CD14-positive monocyte (primary cell): ENCODE measurements at regions not wholly inside any gene's neighbourhood (a gene's known extent, or its start where the extent isn't known, plus 50 kb on each side); places are given as distances from the start of the nearest gene placed in this dataset.

Source experiments
- DNase-seq, 3 donors: peaks; one replicate each; pipeline ENCODE4 v3.0.0-alpha.2; 2011 to 2022
- H2AFZ ChIP-seq: 2 replicates; pipeline ENCODE4 v1.6.0; 2012; ENCODE audit warnings: mild to moderate bottlenecking, low read depth, low read length, inconsistent platforms; ENCODE audit not compliant: insufficient read depth, poor library complexity, severe bottlenecking
- H3K27ac ChIP-seq, 2 donors: 1 replicate in 1 of 2; 2 replicates in 1 of 2; pipeline ENCODE4 v1.5.1; 2012 to 2013; ENCODE audit warnings: low read length in 2 of 2, control low read depth in 1 of 2, inconsistent platforms in 1 of 2, low read depth in 1 of 2, mild to moderate bottlenecking in 1 of 2
- H3K27me3 ChIP-seq, 2 donors: one replicate each; pipeline versions ENCODE4 v1.6.0 to v1.6.1; 2011 to 2013; ENCODE audit warnings: low read length in 2 of 2; ENCODE audit not compliant: control insufficient read depth in 2 of 2, insufficient read depth in 2 of 2
- H3K36me3 ChIP-seq, 2 donors: replicated peaks in 1 of 2; 1 replicate in 1 of 2; 2 replicates in 1 of 2; pipeline versions ENCODE4 v1.5.1 to v1.6.1; 2012 to 2013; ENCODE audit warnings: low read length in 2 of 2, control low read depth in 1 of 2, inconsistent platforms in 1 of 2, mild to moderate bottlenecking in 1 of 2; ENCODE audit not compliant: insufficient read depth in 2 of 2, control insufficient read depth in 1 of 2
- H3K4me1 ChIP-seq, 2 donors: 1 replicate in 1 of 2; 2 replicates in 1 of 2; pipeline versions ENCODE4 v1.5.1 to v1.6.1; 2012 to 2013; ENCODE audit warnings: low read length in 2 of 2, control low read depth in 1 of 2, inconsistent platforms in 1 of 2, mild to moderate bottlenecking in 1 of 2, moderate library complexity in 1 of 2; ENCODE audit not compliant: insufficient read depth in 2 of 2, control insufficient read depth in 1 of 2
- H3K4me2 ChIP-seq: replicated peaks from 2 replicates; pipeline ENCODE3; 2012; ENCODE audit warnings: low read length, moderate library complexity, mild to moderate bottlenecking; ENCODE audit not compliant: poor library complexity, severe bottlenecking; ENCODE audit errors: extremely low read depth
- H3K4me3 ChIP-seq, 3 experiments: fragments of 200-600 bp in 1 of 3; sonication (generic) in 1 of 3; replicated peaks in 1 of 3; 1 replicate in 2 of 3; 2 replicates in 1 of 3; pipeline ENCODE4 v1.5.1; 2011 to 2013; ENCODE audit warnings: low read length in 3 of 3, mild to moderate bottlenecking in 3 of 3, control low read depth in 2 of 3, low read depth in 2 of 3, inconsistent platforms in 1 of 3, moderate library complexity in 1 of 3
- H3K79me2 ChIP-seq: 2 replicates; pipeline ENCODE4 v1.6.0; 2012; ENCODE audit warnings: mild to moderate bottlenecking, control low read depth, inconsistent platforms, low read length, moderate library complexity; ENCODE audit not compliant: insufficient read depth
- H3K9ac ChIP-seq: 2 replicates; pipeline ENCODE4 v1.6.0; 2017; ENCODE audit warnings: low read length, mild to moderate bottlenecking; ENCODE audit not compliant: insufficient read depth, poor library complexity, severe bottlenecking
- H3K9me3 ChIP-seq, 2 donors: replicated peaks in 1 of 2; 1 replicate in 1 of 2; 2 replicates in 1 of 2; pipeline versions ENCODE4 v1.5.1 to v1.6.1; 2012 to 2013; ENCODE audit warnings: low read length in 2 of 2, control low read depth in 1 of 2; ENCODE audit not compliant: control insufficient read depth in 1 of 2, insufficient read depth in 1 of 2
- H4K20me1 ChIP-seq: 2 replicates; pipeline ENCODE4 v1.6.0; 2012; ENCODE audit warnings: mild to moderate bottlenecking, low read length, control low read depth, moderate library complexity; ENCODE audit not compliant: insufficient read depth
- H3K27ac Mint-ChIP-seq, 7 donors: one replicate each; pipeline ENCODE4 v1.8.0; 2020; ENCODE audit warnings: mild to moderate bottlenecking in 7 of 7, mixed read lengths in 7 of 7, moderate library complexity in 6 of 7, inconsistent platforms in 2 of 7
- H3K27me3 Mint-ChIP-seq, 3 donors: one replicate each; pipeline ENCODE4 v1.8.0; 2021 to 2022; ENCODE audit warnings: low read depth in 3 of 3, mild to moderate bottlenecking in 3 of 3, mixed read lengths in 3 of 3, moderate library complexity in 3 of 3, inconsistent platforms in 1 of 3
- H3K36me3 Mint-ChIP-seq, 2 donors: one replicate each; pipeline ENCODE4 v1.8.0; 2020; ENCODE audit warnings: mixed read lengths in 2 of 2, inconsistent platforms in 1 of 2, mild to moderate bottlenecking in 1 of 2
- H3K4me1 Mint-ChIP-seq: one replicate; pipeline ENCODE4 v1.8.0; 2020; ENCODE audit warnings: mild to moderate bottlenecking, mixed read lengths
- H3K4me3 Mint-ChIP-seq, 2 donors: one replicate each; pipeline ENCODE4 v1.8.0; 2020; ENCODE audit warnings: mild to moderate bottlenecking in 2 of 2, mixed read lengths in 2 of 2, moderate library complexity in 1 of 2
- H3K9me3 Mint-ChIP-seq, 7 donors: one replicate each; pipeline ENCODE4 v1.8.0; 2020 to 2022; ENCODE audit warnings: mixed read lengths in 7 of 7, mild to moderate bottlenecking in 6 of 7, moderate library complexity in 6 of 7, inconsistent platforms in 2 of 7
- WGBS: methylation state at CpG from one replicate; pipeline ENCODE4 v1.1.5; 2013; ENCODE audit warnings: missing lambda C conversion rate; ENCODE audit not compliant: insufficient coverage; 5-methylcytosine and 5-hydroxymethylcytosine counted together
- intact Hi-C, 2 donors: fragments of 100-400 bp; cut with micrococcal nuclease; formaldehyde crosslinking; loops; one replicate each; pipeline versions ENCODE4 v1.15.0 to v1.15.1; 2023
- TF ChIP-seq, protein P1 (sequence below): fragments of 200-600 bp; IDR thresholded peaks from one replicate; pipeline ENCODE4 v1.8.0; 2022; ENCODE audit warnings: antibody characterized with exemption, mild to moderate bottlenecking

GRCh38 chr7:67359900-67360299 is 363.3 kb downstream of the TYW1 start:
- WGBS: no CpG with 5 or more reads among the region's 3 CpGs
- no peaks in the 10 kb centered on the region for H3K4me1 Mint-ChIP-seq
- no peaks in the 10 kb centered on the region for H3K36me3 Mint-ChIP-seq
- TF ChIP-seq, protein P1, sequence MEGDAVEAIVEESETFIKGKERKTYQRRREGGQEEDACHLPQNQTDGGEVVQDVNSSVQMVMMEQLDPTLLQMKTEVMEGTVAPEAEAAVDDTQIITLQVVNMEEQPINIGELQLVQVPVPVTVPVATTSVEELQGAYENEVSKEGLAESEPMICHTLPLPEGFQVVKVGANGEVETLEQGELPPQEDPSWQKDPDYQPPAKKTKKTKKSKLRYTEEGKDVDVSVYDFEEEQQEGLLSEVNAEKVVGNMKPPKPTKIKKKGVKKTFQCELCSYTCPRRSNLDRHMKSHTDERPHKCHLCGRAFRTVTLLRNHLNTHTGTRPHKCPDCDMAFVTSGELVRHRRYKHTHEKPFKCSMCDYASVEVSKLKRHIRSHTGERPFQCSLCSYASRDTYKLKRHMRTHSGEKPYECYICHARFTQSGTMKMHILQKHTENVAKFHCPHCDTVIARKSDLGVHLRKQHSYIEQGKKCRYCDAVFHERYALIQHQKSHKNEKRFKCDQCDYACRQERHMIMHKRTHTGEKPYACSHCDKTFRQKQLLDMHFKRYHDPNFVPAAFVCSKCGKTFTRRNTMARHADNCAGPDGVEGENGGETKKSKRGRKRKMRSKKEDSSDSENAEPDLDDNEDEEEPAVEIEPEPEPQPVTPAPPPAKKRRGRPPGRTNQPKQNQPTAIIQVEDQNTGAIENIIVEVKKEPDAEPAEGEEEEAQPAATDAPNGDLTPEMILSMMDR: no peak
- Histone ChIP-seq H3K4me1 (no peaks in the 10 kb centered on the region), H3K27ac (no peak overlapping the region), H3K79me2 (no peaks in the 10 kb centered on the region), H3K9ac (no peak overlapping the region), H4K20me1 (no peaks in the 10 kb centered on the region), H3K4me2 (no peak overlapping the region), H3K27me3 (no peaks in the 10 kb centered on the region), H3K9me3 (peaks cover 22 to 30% of the 10 kb centered on the region in 2 donors), H3K4me3 (no peak overlapping the region), H3K36me3 (no peaks in the 10 kb centered on the region), H2AFZ (no peak overlapping the region)
- peaks cover 14 to 39% (median 28%) of the 10 kb centered on the region in 7 donors for H3K9me3 Mint-ChIP-seq
- intact Hi-C loops: no loop called here
- DNase-seq: no peak
- peaks cover 0 to 9% (median 3%) of the 10 kb centered on the region in 3 donors for H3K27me3 Mint-ChIP-seq
- H3K4me3 Mint-ChIP-seq: no peak overlapping the region
- H3K27ac Mint-ChIP-seq: no peak overlapping the region

GRCh38 chr7:67361150-67361549 is 364.5 kb downstream of the TYW1 start:
- TF ChIP-seq, protein P1: no peak
- no peak overlapping the region for H3K4me3 ChIP-seq
- H3K9me3 ChIP-seq: peaks cover 22 to 24% of the 10 kb centered on the region in 2 donors
- WGBS: no CpG with 5 or more reads among the region's 4 CpGs
- H3K27ac ChIP-seq: no peak overlapping the region
- no peaks in the 10 kb centered on the region for H3K4me1 ChIP-seq
- no peaks in the 10 kb centered on the region for H3K36me3 ChIP-seq
- Mint-ChIP-seq H3K36me3 (no peaks in the 10 kb centered on the region), H3K9me3 (peaks cover 14 to 31% (median 24%) of the 10 kb centered on the region in 7 donors), H3K4me1 (no peaks in the 10 kb centered on the region), H3K27ac (no peak overlapping the region), H3K4me3 (no peak overlapping the region), H3K27me3 (peaks cover 0 to 12% (median 5%) of the 10 kb centered on the region in 3 donors)
- H3K27me3 ChIP-seq: no peaks in the 10 kb centered on the region
- no peak overlapping the region for H3K9ac ChIP-seq
- no peak for DNase-seq
- no peak overlapping the region for H2AFZ ChIP-seq
- no peak overlapping the region for H3K4me2 ChIP-seq
- no peaks in the 10 kb centered on the region for H4K20me1 ChIP-seq
- H3K79me2 ChIP-seq: no peaks in the 10 kb centered on the region
- intact Hi-C loops: no loop called here
